Panc1 (cell line): ENCODE measurements at regions not wholly inside any gene's neighbourhood (a gene's known extent, or its start where the extent isn't known, plus 50 kb on each side); places are given as distances from the start of the nearest gene placed in this dataset.

Experiments used
- ATAC-seq: fragments of 200-7000 bp; cut with Tn5 transposase; 2 replicates; pipeline ENCODE4 v1.9.1; 2020; ENCODE audit warnings: mild to moderate bottlenecking, moderate library complexity
- BruUV-seq: library from RNA; stranded (reverse); fragments of 400-500 nt; replicated peaks from 2 replicates; lab custom pipeline; 2021; lab: Mats Ljungman, UMichigan
- CTCF ChIA-PET: fragments of 300-600 bp; sonication (Branson Sonifier 250); formaldehyde crosslinking; loops from one replicate; lab custom pipeline; 2022; ENCODE audit warnings: antibody characterized with exemption; lab: Charles Lee
- POLR2A ChIA-PET: fragments of 300-600 bp; sonication (Branson Sonifier 250); formaldehyde crosslinking; loops from one replicate; lab custom pipeline; 2022; ENCODE audit warnings: antibody characterized with exemption; lab: Charles Lee
- DNase-seq: peaks from one replicate; pipeline ENCODE4 v3.0.0-alpha.2; 2010; ENCODE audit warnings: low read depth, low spot score
- H3K27ac ChIP-seq: 2 replicates; pipeline ENCODE4 v1.5.1; 2011; ENCODE audit warnings: mild to moderate bottlenecking, low read length, inconsistent platforms
- H3K27me3 ChIP-seq: fragments of 200-500 bp; sonication (Bioruptor generic); 2 replicates; pipeline ENCODE4 v1.6.0; 2014; ENCODE audit warnings: low read length, inconsistent platforms; ENCODE audit not compliant: control insufficient read depth, insufficient read depth
- H3K36me3 ChIP-seq: fragments of 200-500 bp; sonication (Bioruptor generic); 2 replicates; pipeline ENCODE4 v1.5.1; 2014; ENCODE audit warnings: inconsistent platforms, mild to moderate bottlenecking, low read length, moderate library complexity; ENCODE audit not compliant: control insufficient read depth, insufficient read depth
- H3K4me1 ChIP-seq: 2 replicates; pipeline ENCODE4 v1.5.1; 2011; ENCODE audit warnings: inconsistent platforms, mild to moderate bottlenecking, low read length, moderate library complexity; ENCODE audit not compliant: control insufficient read depth, insufficient read depth
- H3K4me3 ChIP-seq, 2 experiments: 2 replicates each; pipeline ENCODE4 v1.5.1; 2011 to 2012; ENCODE audit warnings: low read depth in 2 of 2, low read length in 2 of 2, mild to moderate bottlenecking in 2 of 2, inconsistent platforms in 1 of 2, moderate library complexity in 1 of 2
- H3K9me3 ChIP-seq: fragments of 200-500 bp; sonication (Bioruptor generic); 2 replicates; pipeline ENCODE4 v1.5.1; 2014; ENCODE audit warnings: low read depth, mild to moderate bottlenecking, inconsistent platforms, low read length, moderate library complexity; ENCODE audit not compliant: control insufficient read depth, insufficient read depth
- POLR2AphosphoS5 ChIP-seq: IDR thresholded peaks from 2 replicates; pipeline ENCODE4 v1.6.1; 2012; ENCODE audit warnings: mild to moderate bottlenecking, low read depth, low read length, moderate library complexity
- SIN3A ChIP-seq: IDR thresholded peaks from 2 replicates; pipeline ENCODE4 v1.6.1; 2012; ENCODE audit warnings: low read depth, mild to moderate bottlenecking, low read length, moderate library complexity, borderline replicate concordance; ENCODE audit not compliant: insufficient read depth
- TCF7L2 ChIP-seq: IDR thresholded peaks from 2 replicates; pipeline ENCODE4 v1.6.1; 2011; ENCODE audit warnings: mild to moderate bottlenecking, low read depth, low read length, inconsistent platforms
- in situ Hi-C: cut with HindIII; loops from 2 replicates; pipeline ENCODE4 v1.10.0; 2016; ENCODE audit warnings: low sequenced_read_pairs, low pct_unique_long_range_greater_than_20kb
- intact Hi-C: fragments of 100-400 bp; cut with micrococcal nuclease; formaldehyde crosslinking; loops from one replicate; pipeline ENCODE4 v1.10.0; 2022; ENCODE audit not compliant: unreplicated experiment
- TF ChIP-seq, protein P1 (sequence below), 2 experiments: IDR thresholded peaks; 2 replicates each; pipeline ENCODE4 v1.6.1; 2011 to 2012; ENCODE audit warnings: low read depth in 2 of 2, control low read depth in 1 of 2, low read length in 1 of 2, mild to moderate bottlenecking in 1 of 2, moderate library complexity in 1 of 2; ENCODE audit not compliant: insufficient read depth in 1 of 2
- TF ChIP-seq, protein P2 (sequence below): fragments of 450-650 bp; IDR thresholded peaks from 2 replicates; pipeline ENCODE4 v1.5.1; 2017; ENCODE audit warnings: mild to moderate bottlenecking

DNA sequence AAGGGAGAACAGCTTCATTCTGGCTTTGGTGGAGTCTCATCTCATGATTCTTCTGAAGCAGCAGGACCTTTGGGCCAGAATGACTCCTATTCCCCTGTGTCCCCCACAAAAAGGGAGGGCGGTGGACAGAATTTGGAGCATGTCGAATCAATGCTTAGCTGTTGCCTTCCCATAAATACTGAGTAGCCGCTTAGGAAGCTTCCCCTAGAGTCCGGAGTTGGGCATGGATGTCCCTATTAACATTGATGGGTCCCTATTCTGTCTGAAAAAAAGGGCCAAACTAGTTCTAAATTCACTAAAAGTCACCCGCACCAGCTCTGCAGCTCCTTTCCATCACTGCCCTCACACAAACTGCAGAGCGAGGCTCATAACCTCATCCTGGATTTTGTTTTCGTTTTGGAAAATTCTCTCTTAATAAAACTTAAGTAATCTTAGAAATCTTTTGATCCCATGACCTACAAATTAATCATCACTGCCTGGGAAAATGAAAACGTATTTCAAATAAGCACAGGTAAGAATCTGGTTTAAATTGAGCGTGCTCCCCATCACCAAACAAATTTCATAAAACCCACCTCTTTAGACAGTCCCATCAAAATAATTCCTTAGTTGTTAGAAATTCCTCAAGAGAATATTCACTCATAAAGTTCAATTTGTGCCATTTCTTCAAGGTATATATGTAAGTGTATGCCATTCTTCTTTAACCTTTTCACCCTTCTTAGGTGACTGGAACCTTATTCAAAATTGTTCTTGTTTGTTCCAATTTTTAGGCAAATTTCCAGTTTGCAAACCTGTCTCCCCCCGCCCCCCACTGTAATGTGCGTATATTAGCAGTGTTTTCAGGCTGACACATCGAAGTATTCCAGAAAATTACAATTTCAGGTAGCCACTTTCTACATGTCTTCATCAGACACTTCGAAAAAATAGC lies 53.3 kb upstream of the NKAP start:
- TF ChIP-seq, protein P1, sequence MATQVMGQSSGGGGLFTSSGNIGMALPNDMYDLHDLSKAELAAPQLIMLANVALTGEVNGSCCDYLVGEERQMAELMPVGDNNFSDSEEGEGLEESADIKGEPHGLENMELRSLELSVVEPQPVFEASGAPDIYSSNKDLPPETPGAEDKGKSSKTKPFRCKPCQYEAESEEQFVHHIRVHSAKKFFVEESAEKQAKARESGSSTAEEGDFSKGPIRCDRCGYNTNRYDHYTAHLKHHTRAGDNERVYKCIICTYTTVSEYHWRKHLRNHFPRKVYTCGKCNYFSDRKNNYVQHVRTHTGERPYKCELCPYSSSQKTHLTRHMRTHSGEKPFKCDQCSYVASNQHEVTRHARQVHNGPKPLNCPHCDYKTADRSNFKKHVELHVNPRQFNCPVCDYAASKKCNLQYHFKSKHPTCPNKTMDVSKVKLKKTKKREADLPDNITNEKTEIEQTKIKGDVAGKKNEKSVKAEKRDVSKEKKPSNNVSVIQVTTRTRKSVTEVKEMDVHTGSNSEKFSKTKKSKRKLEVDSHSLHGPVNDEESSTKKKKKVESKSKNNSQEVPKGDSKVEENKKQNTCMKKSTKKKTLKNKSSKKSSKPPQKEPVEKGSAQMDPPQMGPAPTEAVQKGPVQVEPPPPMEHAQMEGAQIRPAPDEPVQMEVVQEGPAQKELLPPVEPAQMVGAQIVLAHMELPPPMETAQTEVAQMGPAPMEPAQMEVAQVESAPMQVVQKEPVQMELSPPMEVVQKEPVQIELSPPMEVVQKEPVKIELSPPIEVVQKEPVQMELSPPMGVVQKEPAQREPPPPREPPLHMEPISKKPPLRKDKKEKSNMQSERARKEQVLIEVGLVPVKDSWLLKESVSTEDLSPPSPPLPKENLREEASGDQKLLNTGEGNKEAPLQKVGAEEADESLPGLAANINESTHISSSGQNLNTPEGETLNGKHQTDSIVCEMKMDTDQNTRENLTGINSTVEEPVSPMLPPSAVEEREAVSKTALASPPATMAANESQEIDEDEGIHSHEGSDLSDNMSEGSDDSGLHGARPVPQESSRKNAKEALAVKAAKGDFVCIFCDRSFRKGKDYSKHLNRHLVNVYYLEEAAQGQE (IDR thresholded peaks at IDR 0.05; ENCODE audit: insufficient read depth in 1 of 2, low read depth in 2 of 2, low read length in 1 of 2), result no peak
- TF ChIP-seq POLR2AphosphoS5, result no peak
- TF ChIP-seq, protein P2, sequence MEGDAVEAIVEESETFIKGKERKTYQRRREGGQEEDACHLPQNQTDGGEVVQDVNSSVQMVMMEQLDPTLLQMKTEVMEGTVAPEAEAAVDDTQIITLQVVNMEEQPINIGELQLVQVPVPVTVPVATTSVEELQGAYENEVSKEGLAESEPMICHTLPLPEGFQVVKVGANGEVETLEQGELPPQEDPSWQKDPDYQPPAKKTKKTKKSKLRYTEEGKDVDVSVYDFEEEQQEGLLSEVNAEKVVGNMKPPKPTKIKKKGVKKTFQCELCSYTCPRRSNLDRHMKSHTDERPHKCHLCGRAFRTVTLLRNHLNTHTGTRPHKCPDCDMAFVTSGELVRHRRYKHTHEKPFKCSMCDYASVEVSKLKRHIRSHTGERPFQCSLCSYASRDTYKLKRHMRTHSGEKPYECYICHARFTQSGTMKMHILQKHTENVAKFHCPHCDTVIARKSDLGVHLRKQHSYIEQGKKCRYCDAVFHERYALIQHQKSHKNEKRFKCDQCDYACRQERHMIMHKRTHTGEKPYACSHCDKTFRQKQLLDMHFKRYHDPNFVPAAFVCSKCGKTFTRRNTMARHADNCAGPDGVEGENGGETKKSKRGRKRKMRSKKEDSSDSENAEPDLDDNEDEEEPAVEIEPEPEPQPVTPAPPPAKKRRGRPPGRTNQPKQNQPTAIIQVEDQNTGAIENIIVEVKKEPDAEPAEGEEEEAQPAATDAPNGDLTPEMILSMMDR, result no peak
- TF ChIP-seq TCF7L2, result no peak
- TF ChIP-seq SIN3A, result no peak
- no peak for ATAC-seq
- H3K27me3 ChIP-seq, result peaks cover 16% of the 10 kb centered on the region
- no peaks in the 10 kb centered on the region for H3K9me3 ChIP-seq
- in situ Hi-C loops, result no loop called here
- intact Hi-C loops, result no loop called here
- CTCF ChIA-PET, result no interaction called here
- POLR2A ChIA-PET, result no interaction called here
- H3K4me3 ChIP-seq, result no peak overlapping the region
- no peaks in the 10 kb centered on the region for H3K36me3 ChIP-seq
- no TSS peak for BruUV-seq
- no peaks in the 10 kb centered on the region for H3K4me1 ChIP-seq
- DNase-seq, result no peak
- H3K27ac ChIP-seq, result no peak overlapping the region

DNA sequence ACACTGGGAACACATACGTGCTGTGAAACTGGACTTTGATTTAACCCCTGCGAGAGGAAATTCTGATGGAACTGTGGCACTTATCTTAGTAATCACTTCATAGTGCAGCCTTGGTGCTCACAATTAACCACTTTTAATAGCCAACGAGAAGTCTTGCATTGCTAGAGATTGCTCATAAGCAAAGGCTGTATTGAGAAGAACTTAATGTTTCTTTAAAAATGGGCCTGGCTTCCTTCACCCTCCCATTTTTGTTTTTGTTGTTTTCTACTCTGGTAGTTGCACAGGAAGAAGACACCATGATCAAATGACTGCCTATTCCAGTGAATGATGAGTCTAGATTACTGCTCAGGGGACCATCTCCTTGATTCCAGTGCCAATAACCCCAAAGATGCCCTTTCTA lies 52.5 kb upstream of the NKAP start:
- BruUV-seq, result no TSS peak
- H3K4me3 ChIP-seq, result no peak overlapping the region
- no peaks in the 10 kb centered on the region for H3K9me3 ChIP-seq
- in situ Hi-C loops, result no loop called here
- intact Hi-C loops, result no loop called here
- ChIA-PET POLR2A (no interaction called here), CTCF (no interaction called here)
- no peaks in the 10 kb centered on the region for H3K36me3 ChIP-seq
- H3K27me3 ChIP-seq, result peaks cover 18% of the 10 kb centered on the region
- no peaks in the 10 kb centered on the region for H3K4me1 ChIP-seq
- no peak overlapping the region for H3K27ac ChIP-seq
- no peak for ATAC-seq
- TF ChIP-seq, protein P1 (IDR thresholded peaks at IDR 0.05; ENCODE audit: insufficient read depth in 1 of 2, low read depth in 2 of 2, low read length in 1 of 2), result no peak
- TF ChIP-seq TCF7L2, result no peak
- TF ChIP-seq, protein P2, result no peak
- TF ChIP-seq SIN3A, result no peak
- no peak for TF ChIP-seq POLR2AphosphoS5
- no peak for DNase-seq
